ENCODE measurements at regions not wholly inside any gene's neighbourhood (a gene's known extent, or its start where the extent isn't known, plus 50 kb on each side); places are given as distances from the start of the nearest gene placed in this dataset.

DNA sequence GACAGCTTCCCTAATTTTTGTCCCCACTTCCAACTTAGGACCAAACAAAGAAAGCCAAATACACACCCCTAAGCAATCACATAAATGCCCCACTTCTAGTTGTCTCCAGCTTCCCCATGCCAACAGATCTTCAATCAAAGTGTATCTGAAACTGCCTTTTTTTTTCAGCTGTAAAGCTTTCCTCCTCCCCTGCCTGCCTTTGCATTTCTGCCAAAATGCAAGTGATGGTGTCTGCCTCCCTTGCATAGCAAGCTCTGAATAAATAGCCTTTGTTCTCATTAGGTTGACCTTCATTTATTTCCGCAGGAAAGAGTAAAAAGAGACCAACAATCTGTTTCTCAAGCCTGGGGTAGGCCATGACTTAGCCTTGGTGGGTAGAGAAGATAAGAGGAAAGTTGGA, 459.4 kb downstream of the GPAM start:
- H3K14ac ChIP-seq (ENCODE audit: insufficient read length), result no peak overlapping the region
- H4K5ac ChIP-seq (ENCODE audit: insufficient read length, low read depth, low read length), result no peak overlapping the region
- H4K20me1 ChIP-seq (replicated peaks in 1 of 2; ENCODE audit: control insufficient read depth in 1 of 2, insufficient read depth in 2 of 2, low read length in 2 of 2), result no peaks in the 10 kb centered on the region
- peaks cover 0 to 13% (median 9%) of the 10 kb centered on the region in 4 experiments; a peak in 2 of 7 replicates for H3K4me1 ChIP-seq (replicated peaks in 1 of 4; ENCODE audit: control insufficient read depth in 3 of 4, insufficient read depth in 4 of 4, low read length in 3 of 4)
- H3K27me3 ChIP-seq (replicated peaks in 1 of 4; ENCODE audit: control insufficient read depth in 3 of 4, extremely low read depth in 1 of 4, insufficient read depth in 3 of 4, low read length in 3 of 4), result no peaks in the 10 kb centered on the region
- 0 out of 2 replicates have a peak overlapping the region, but pooled peaks have one; percentile 48 for H2BK20ac ChIP-seq (ENCODE audit: low read length)
- no peaks in the 10 kb centered on the region for H3K79me2 ChIP-seq (ENCODE audit: control insufficient read depth in 1 of 2, insufficient read depth in 2 of 2, low read length in 2 of 2)
- peak overlapping the region; percentile 8 to 12; a peak in 1 of 4 replicates for H3K4me2 ChIP-seq (ENCODE audit: insufficient read depth in 1 of 2, low read depth in 2 of 2, low read length in 2 of 2)
- H4K8ac ChIP-seq (ENCODE audit: extremely low read depth, insufficient read depth, low read length), result no peak overlapping the region
- FAIRE-seq, result no peak
- no peak overlapping the region for H2BK15ac ChIP-seq (ENCODE audit: low read length)
- ChIA-PET POLR2A (ENCODE audit: partially characterized antibody) (no interaction called here), CTCF (ENCODE audit: partially characterized antibody) (interaction anchor here (1.3 kb wide), 1 partner anchor 266 kb away, joined by 3 read pairs; no protein-coding TSS in a partner anchor)
- no peaks in the 10 kb centered on the region for H3K36me3 ChIP-seq (ENCODE audit: control insufficient read depth in 2 of 4, insufficient read depth in 4 of 4, low read length in 3 of 4)
- WGBS, 2 experiments (ENCODE audit: extremely low coverage in 1 of 2, insufficient coverage in 1 of 2, insufficient read length in 1 of 2, insufficient replicate concordance in 2 of 2, low coverage in 1 of 2, low lambda C conversion rate in 2 of 2, missing lambda C conversion rate in 1 of 2), result 55% methylated on average over 1 of the region's 1 CpG; no CpG with 5 or more reads in 1 of the 2 experiments
- no peak for DNase-seq (ENCODE audit: low read depth in 1 of 2, low spot score in 2 of 2)
- H3K79me1 ChIP-seq (ENCODE audit: low read depth, low read length), result no peaks in the 10 kb centered on the region
- no peak overlapping the region for H3K56ac ChIP-seq (replicated peaks; ENCODE audit: insufficient read length, low read depth, low read length)
- no peak overlapping the region; the same call in 1 of the 2 replicates for H3K18ac ChIP-seq (ENCODE audit: extremely low read depth, low read length)
- TF ChIP-seq, protein P1, sequence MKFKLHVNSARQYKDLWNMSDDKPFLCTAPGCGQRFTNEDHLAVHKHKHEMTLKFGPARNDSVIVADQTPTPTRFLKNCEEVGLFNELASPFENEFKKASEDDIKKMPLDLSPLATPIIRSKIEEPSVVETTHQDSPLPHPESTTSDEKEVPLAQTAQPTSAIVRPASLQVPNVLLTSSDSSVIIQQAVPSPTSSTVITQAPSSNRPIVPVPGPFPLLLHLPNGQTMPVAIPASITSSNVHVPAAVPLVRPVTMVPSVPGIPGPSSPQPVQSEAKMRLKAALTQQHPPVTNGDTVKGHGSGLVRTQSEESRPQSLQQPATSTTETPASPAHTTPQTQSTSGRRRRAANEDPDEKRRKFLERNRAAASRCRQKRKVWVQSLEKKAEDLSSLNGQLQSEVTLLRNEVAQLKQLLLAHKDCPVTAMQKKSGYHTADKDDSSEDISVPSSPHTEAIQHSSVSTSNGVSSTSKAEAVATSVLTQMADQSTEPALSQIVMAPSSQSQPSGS (IDR thresholded peaks at IDR 0.05; ENCODE audit: low read length), result no peak
- TF ChIP-seq HDAC6 (IDR thresholded peaks at IDR 0.05; ENCODE audit: low read depth, low read length) (no peak), RAD21 (IDR thresholded peaks at IDR 0.05 in 1 of 2, conservative IDR thresholded peaks at IDR 0.05 in 1 of 2; ENCODE audit: low read depth in 2 of 2, low read length in 2 of 2) (no peak)
- H3K4me3 ChIP-seq (ENCODE audit: extremely low read depth in 1 of 4, insufficient read depth in 2 of 4, low read depth in 3 of 4, low read length in 4 of 4), result no peak overlapping the region; a peak in 1 of 8 replicates
- no peak overlapping the region; a peak in 1 of 7 replicates for H3K9ac ChIP-seq (replicated peaks in 1 of 4; ENCODE audit: extremely low read depth in 1 of 4, low read depth in 3 of 4, low read length in 3 of 4)
- no peak overlapping the region for H3K27ac ChIP-seq (ENCODE audit: low read depth, low read length)
- no peak overlapping the region for H2BK120ac ChIP-seq (replicated peaks; ENCODE audit: low read depth, low read length)
- H3K23me2 ChIP-seq (ENCODE audit: low read depth, low read length), result no peaks in the 10 kb centered on the region; the same call in 1 of the 2 replicates
- H3K4ac ChIP-seq (replicated peaks; ENCODE audit: insufficient read length, low read depth, low read length), result no peak overlapping the region
- no peak overlapping the region for H3K23ac ChIP-seq (ENCODE audit: insufficient read length)
- no peaks in the 10 kb centered on the region for H3K9me3 ChIP-seq (ENCODE audit: insufficient read depth in 2 of 2, low read depth in 1 of 2, low read length in 1 of 2)
- H2AK5ac ChIP-seq (ENCODE audit: low read depth, low read length), result no peak overlapping the region
- no peak overlapping the region for H2BK5ac ChIP-seq (ENCODE audit: low read depth, low read length)
- H2BK12ac ChIP-seq (ENCODE audit: low read depth, low read length), result no peak overlapping the region
- peak overlapping the region; percentile 88 for H2AFZ ChIP-seq (ENCODE audit: low read length)
- no peak overlapping the region for H4K91ac ChIP-seq (replicated peaks; ENCODE audit: insufficient read length, low read length)

Data from H1 (cell line).